Kidney (tissue), 13 donors: ENCODE measurements at regions not wholly inside any gene's neighbourhood (a gene's known extent, or its start where the extent isn't known, plus 50 kb on each side); places are given as distances from the start of the nearest gene placed in this dataset.

Source experiments
- DNase-seq, 5 donors: peaks; one replicate each; pipeline ENCODE4 v3.0.0-alpha.2; 2013 to 2020
- FAIRE-seq: peaks from 2 replicates; lab custom pipeline; 2012; peaks lifted over from hg19 to GRCh38; lab: Jason Lieb, UNC
- H3K27ac ChIP-seq, 2 donors: one replicate each; pipeline ENCODE4 v1.7.0; 2013; ENCODE audit warnings: low read depth in 2 of 2, low read length in 2 of 2, inconsistent platforms in 1 of 2
- H3K27me3 ChIP-seq: one replicate; pipeline ENCODE4 v1.7.1; 2013; ENCODE audit warnings: low read length, inconsistent platforms; ENCODE audit not compliant: control insufficient read depth, insufficient read depth
- H3K36me3 ChIP-seq, 3 donors: one replicate each; pipeline versions ENCODE4 v1.7.0 to v1.7.1; 2013; ENCODE audit warnings: low read length in 3 of 3, control low read depth in 1 of 3, inconsistent platforms in 1 of 3; ENCODE audit not compliant: insufficient read depth in 3 of 3, control insufficient read depth in 2 of 3
- H3K4me1 ChIP-seq, 3 donors: one replicate each; pipeline versions ENCODE4 v1.7.0 to v1.7.1; 2013; ENCODE audit warnings: low read length in 3 of 3, inconsistent platforms in 1 of 3, low read depth in 1 of 3; ENCODE audit not compliant: control insufficient read depth in 2 of 3, insufficient read depth in 2 of 3
- H3K4me3 ChIP-seq, 3 donors: one replicate each; pipeline versions ENCODE4 v1.7.0 to v1.8.1; 2013; ENCODE audit warnings: low read length in 3 of 3, control low read depth in 1 of 3, inconsistent platforms in 1 of 3
- H3K9ac ChIP-seq, 3 donors: one replicate each; pipeline versions ENCODE4 v1.7.0 to v1.7.1; 2013; ENCODE audit warnings: low read length in 3 of 3, control low read depth in 1 of 3, inconsistent platforms in 1 of 3
- H3K9me3 ChIP-seq, 3 donors: one replicate each; pipeline versions ENCODE4 v1.7.0 to v1.7.1; 2013; ENCODE audit warnings: low read length in 3 of 3, control low read depth in 1 of 3, inconsistent platforms in 1 of 3; ENCODE audit not compliant: control insufficient read depth in 2 of 3, insufficient read depth in 1 of 3
- CTCF ChIP-seq: IDR thresholded peaks from 3 replicates; pipeline ENCODE4 v1.5.1; 2012; ENCODE audit warnings: mild to moderate bottlenecking, moderate library complexity, borderline replicate concordance; ENCODE audit not compliant: insufficient read depth; ENCODE audit errors: extremely low read depth
- intact Hi-C: fragments of 100-400 bp; cut with DNase I; formaldehyde crosslinking; loops from one replicate; pipeline ENCODE4 v1.11.1; 2022
- donor health status: control.
- donor health status: control.
- donor health status: control.
- donor health status: control.
- donor health status: control.
- donor health status: DM: yes; HTN: yes; CAD: no.
- donor health status: Normal renal cell carcinoma (clear cell type).

- Histone ChIP-seq H3K9me3 (no peaks in the 10 kb centered on the region), H3K4me3 (no peak overlapping the region), H3K4me1 (no peaks in the 10 kb centered on the region), H3K27me3 (no peaks in the 10 kb centered on the region), H3K36me3 (no peaks in the 10 kb centered on the region), H3K9ac (no peak overlapping the region), H3K27ac (no peak overlapping the region)
- intact Hi-C loops = no loop called here
- FAIRE-seq (no peak), DNase-seq (no peak)
- no peak for TF ChIP-seq CTCF
Observed at GRCh38 chr7:89458114-89458513, 662.6 kb upstream of the TEX47 start.

GRCh38 chr7:89474456-89474855, 678.9 kb upstream of the TEX47 start:
- Histone ChIP-seq H3K36me3 (no peaks in the 10 kb centered on the region), H3K4me1 (no peaks in the 10 kb centered on the region), H3K9ac (no peak overlapping the region), H3K27ac (no peak overlapping the region), H3K27me3 (no peaks in the 10 kb centered on the region), H3K9me3 (no peaks in the 10 kb centered on the region), H3K4me3 (no peak overlapping the region)
- intact Hi-C loops = no loop called here
- TF ChIP-seq CTCF = no peak
- DNase-seq (no peak), FAIRE-seq (no peak)

- no peaks in the 10 kb centered on the region for H3K9me3 ChIP-seq
- no peak overlapping the region for H3K27ac ChIP-seq
- TF ChIP-seq CTCF = no peak
- H3K4me1 ChIP-seq = no peaks in the 10 kb centered on the region
- intact Hi-C loops = no loop called here
- no peak overlapping the region for H3K4me3 ChIP-seq
- no peaks in the 10 kb centered on the region for H3K36me3 ChIP-seq
- no peak overlapping the region for H3K9ac ChIP-seq
- FAIRE-seq (no peak), DNase-seq (no peak)
- no peaks in the 10 kb centered on the region for H3K27me3 ChIP-seq
Observed at GRCh38 chr7:89477991-89478390, 676.3 kb upstream of the STEAP1 start.

GRCh38 chr7:89495704-89496103, 658.6 kb upstream of the STEAP1 start:
- no peak for TF ChIP-seq CTCF
- H3K4me3 ChIP-seq = no peak overlapping the region
- FAIRE-seq (no peak), DNase-seq (no peak)
- H3K36me3 ChIP-seq = no peaks in the 10 kb centered on the region
- no peaks in the 10 kb centered on the region for H3K9me3 ChIP-seq
- intact Hi-C loops = no loop called here
- H3K9ac ChIP-seq = no peak overlapping the region
- no peaks in the 10 kb centered on the region for H3K27me3 ChIP-seq
- no peak overlapping the region for H3K27ac ChIP-seq
- H3K4me1 ChIP-seq = no peaks in the 10 kb centered on the region
